Fibroblast of lung (primary cell): ENCODE measurements at regions not wholly inside any gene's neighbourhood (a gene's known extent, or its start where the extent isn't known, plus 50 kb on each side); places are given as distances from the start of the nearest gene placed in this dataset.

Experiments
- DNase-seq, 2 donors: peaks; one replicate each; pipeline versions ENCODE4 v3.0.0 to v3.0.0-alpha.2; 2010; ENCODE audit warnings: low read depth in 2 of 2
- H2AFZ ChIP-seq: 2 replicates; pipeline ENCODE4 v1.5.1; 2012; ENCODE audit warnings: low read length, control low read depth, inconsistent platforms
- H3K27ac ChIP-seq: 2 replicates; pipeline ENCODE4 v1.5.1; 2011; ENCODE audit warnings: low read length, control low read depth; ENCODE audit not compliant: insufficient read depth
- H3K27me3 ChIP-seq: 2 replicates; pipeline ENCODE4 v1.5.1; 2011; ENCODE audit warnings: mild to moderate bottlenecking, low read length; ENCODE audit not compliant: control insufficient read depth, insufficient read depth
- H3K36me3 ChIP-seq: 2 replicates; pipeline ENCODE4 v1.5.1; 2011; ENCODE audit warnings: low read length; ENCODE audit not compliant: control insufficient read depth, insufficient read depth
- H3K4me1 ChIP-seq: 2 replicates; pipeline ENCODE4 v1.5.1; 2011; ENCODE audit warnings: low read length; ENCODE audit not compliant: control insufficient read depth, insufficient read depth; ENCODE audit errors: extremely low read depth
- H3K4me2 ChIP-seq: 2 replicates; pipeline ENCODE4 v1.5.1; 2011; ENCODE audit warnings: low read length, control low read depth; ENCODE audit not compliant: insufficient read depth; ENCODE audit errors: extremely low read depth
- H3K4me3 ChIP-seq, 4 experiments: fragments of 200-600 bp in 1 of 4; sonication (generic) in 1 of 4; replicated peaks in 1 of 4; 2 replicates each; pipeline ENCODE4 v1.5.1; 2011 to 2016; ENCODE audit warnings: low read length in 4 of 4, low read depth in 3 of 4, mild to moderate bottlenecking in 3 of 4, control low read depth in 2 of 4, inconsistent platforms in 1 of 4, mixed read lengths in 1 of 4; ENCODE audit not compliant: insufficient read depth in 1 of 4; ENCODE audit errors: control extremely low read depth in 1 of 4
- H3K79me2 ChIP-seq: 2 replicates; pipeline ENCODE4 v1.5.1; 2012; ENCODE audit warnings: mild to moderate bottlenecking, low read length, inconsistent platforms; ENCODE audit not compliant: control insufficient read depth, insufficient read depth
- H3K9ac ChIP-seq: 2 replicates; pipeline ENCODE4 v1.5.1; 2011; ENCODE audit warnings: mild to moderate bottlenecking, low read length, control low read depth; ENCODE audit not compliant: insufficient read depth
- H3K9me3 ChIP-seq: 2 replicates; pipeline ENCODE4 v1.5.1; 2012; ENCODE audit warnings: low read depth, low read length; ENCODE audit not compliant: control insufficient read depth, insufficient read depth
- H4K20me1 ChIP-seq: 2 replicates; pipeline ENCODE4 v1.5.1; 2011; ENCODE audit warnings: low read length; ENCODE audit not compliant: control insufficient read depth, insufficient read depth; ENCODE audit errors: extremely low read depth
- EZH2 ChIP-seq: IDR thresholded peaks from 2 replicates; pipeline ENCODE4 v1.5.1; 2012; ENCODE audit warnings: low read length, control low read depth, mild to moderate bottlenecking; ENCODE audit errors: missing control alignments
- TF ChIP-seq, protein P1 (sequence below), 2 donors: IDR thresholded peaks in 1 of 2; conservative IDR thresholded peaks in 1 of 2; 1 replicate in 1 of 2; 2 replicates in 1 of 2; pipeline ENCODE4 v1.5.1; 2011 to 2012; ENCODE audit warnings: low read length in 2 of 2, control low read depth in 1 of 2, inconsistent platforms in 1 of 2, low read depth in 1 of 2, mild to moderate bottlenecking in 1 of 2

DNA sequence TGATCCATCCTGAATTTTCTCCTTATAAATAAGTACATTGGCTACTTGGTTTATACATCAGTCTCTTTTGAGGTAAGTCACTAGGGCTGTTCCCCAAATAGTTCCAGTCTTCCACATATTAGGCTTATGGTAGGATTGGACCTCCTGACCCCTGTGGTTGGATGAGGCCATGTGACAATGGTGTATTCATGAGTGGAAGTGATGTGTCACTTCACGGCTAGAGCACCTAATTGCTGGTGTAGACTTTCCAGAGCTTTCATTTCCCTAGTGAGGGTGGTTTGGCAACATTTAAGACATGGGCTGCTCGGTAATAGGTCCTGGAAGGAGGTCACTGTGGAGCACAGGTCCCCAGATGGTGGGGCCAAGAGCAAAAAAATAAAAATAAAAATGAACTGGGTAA lies 141.2 kb upstream of the ABCB5 start:
- Histone ChIP-seq H4K20me1 (no peaks in the 10 kb centered on the region), H3K36me3 (no peaks in the 10 kb centered on the region), H2AFZ (no peak overlapping the region), H3K4me1 (no peaks in the 10 kb centered on the region), H3K4me2 (no peak overlapping the region), H3K9me3 (no peaks in the 10 kb centered on the region), H3K79me2 (no peaks in the 10 kb centered on the region), H3K9ac (no peak overlapping the region), H3K4me3 (no peak overlapping the region), H3K27ac (no peak overlapping the region), H3K27me3 (no peaks in the 10 kb centered on the region)
- DNase-seq, result peak in 1 of 2 donors; percentile 9
- TF ChIP-seq EZH2, result no peak
- TF ChIP-seq, protein P1, sequence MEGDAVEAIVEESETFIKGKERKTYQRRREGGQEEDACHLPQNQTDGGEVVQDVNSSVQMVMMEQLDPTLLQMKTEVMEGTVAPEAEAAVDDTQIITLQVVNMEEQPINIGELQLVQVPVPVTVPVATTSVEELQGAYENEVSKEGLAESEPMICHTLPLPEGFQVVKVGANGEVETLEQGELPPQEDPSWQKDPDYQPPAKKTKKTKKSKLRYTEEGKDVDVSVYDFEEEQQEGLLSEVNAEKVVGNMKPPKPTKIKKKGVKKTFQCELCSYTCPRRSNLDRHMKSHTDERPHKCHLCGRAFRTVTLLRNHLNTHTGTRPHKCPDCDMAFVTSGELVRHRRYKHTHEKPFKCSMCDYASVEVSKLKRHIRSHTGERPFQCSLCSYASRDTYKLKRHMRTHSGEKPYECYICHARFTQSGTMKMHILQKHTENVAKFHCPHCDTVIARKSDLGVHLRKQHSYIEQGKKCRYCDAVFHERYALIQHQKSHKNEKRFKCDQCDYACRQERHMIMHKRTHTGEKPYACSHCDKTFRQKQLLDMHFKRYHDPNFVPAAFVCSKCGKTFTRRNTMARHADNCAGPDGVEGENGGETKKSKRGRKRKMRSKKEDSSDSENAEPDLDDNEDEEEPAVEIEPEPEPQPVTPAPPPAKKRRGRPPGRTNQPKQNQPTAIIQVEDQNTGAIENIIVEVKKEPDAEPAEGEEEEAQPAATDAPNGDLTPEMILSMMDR (conservative IDR thresholded peaks at IDR 0.05 in 1 of 2, IDR thresholded peaks at IDR 0.05 in 1 of 2; ENCODE audit: low read depth in 1 of 2, low read length in 2 of 2), result no peak

DNA sequence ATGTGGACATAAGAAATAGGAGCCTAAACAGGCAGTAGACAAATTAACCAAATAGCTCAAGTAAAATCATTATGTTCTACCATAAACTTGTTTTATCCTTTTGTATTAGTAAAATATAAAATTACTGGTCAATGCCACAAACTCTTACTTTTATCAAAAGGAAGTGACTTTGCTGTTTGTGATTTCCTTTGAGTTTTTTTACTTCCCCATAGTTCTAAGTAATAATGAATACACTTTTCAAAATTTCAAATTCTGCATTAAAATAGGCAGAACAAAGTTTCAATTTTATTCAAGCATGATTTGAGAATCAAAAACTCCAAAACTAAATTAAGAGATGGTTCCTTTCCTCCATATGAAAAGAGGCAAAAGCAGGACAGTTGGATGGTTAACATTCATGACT lies 139.7 kb upstream of the ABCB5 start:
- no peak overlapping the region for H2AFZ ChIP-seq
- no peak overlapping the region for H3K9ac ChIP-seq
- H3K9me3 ChIP-seq, result no peaks in the 10 kb centered on the region
- H3K36me3 ChIP-seq, result no peaks in the 10 kb centered on the region
- no peak overlapping the region for H3K4me2 ChIP-seq
- TF ChIP-seq, protein P1 (conservative IDR thresholded peaks at IDR 0.05 in 1 of 2, IDR thresholded peaks at IDR 0.05 in 1 of 2; ENCODE audit: low read depth in 1 of 2, low read length in 2 of 2), result no peak
- TF ChIP-seq EZH2, result no peak
- H4K20me1 ChIP-seq, result no peaks in the 10 kb centered on the region
- no peak for DNase-seq
- no peaks in the 10 kb centered on the region for H3K4me1 ChIP-seq
- H3K79me2 ChIP-seq, result no peaks in the 10 kb centered on the region
- no peaks in the 10 kb centered on the region for H3K27me3 ChIP-seq
- no peak overlapping the region for H3K27ac ChIP-seq
- H3K4me3 ChIP-seq, result no peak overlapping the region

- H3K36me3 ChIP-seq, result no peaks in the 10 kb centered on the region
- no peaks in the 10 kb centered on the region for H3K27me3 ChIP-seq
Measured at GRCh38 chr7:20477067-20477466, 138.4 kb upstream of the ABCB5 start.

More at GRCh38 chr7:20477067-20477466, 138.4 kb upstream of the ABCB5 start:
- no peak overlapping the region for H3K4me2 ChIP-seq
- no peak overlapping the region for H3K9ac ChIP-seq
- no peaks in the 10 kb centered on the region for H4K20me1 ChIP-seq
- H3K4me1 ChIP-seq, result no peaks in the 10 kb centered on the region
- DNase-seq, result no peak
- no peak for TF ChIP-seq EZH2
- TF ChIP-seq, protein P1 (conservative IDR thresholded peaks at IDR 0.05 in 1 of 2, IDR thresholded peaks at IDR 0.05 in 1 of 2; ENCODE audit: low read depth in 1 of 2, low read length in 2 of 2), result no peak
- H3K27ac ChIP-seq, result no peak overlapping the region
- H2AFZ ChIP-seq, result no peak overlapping the region
- H3K79me2 ChIP-seq, result no peaks in the 10 kb centered on the region
- no peak overlapping the region for H3K4me3 ChIP-seq
- H3K9me3 ChIP-seq, result no peaks in the 10 kb centered on the region
